Pulmonary artery endothelial cell (primary cell): ENCODE measurements at regions not wholly inside any gene's neighbourhood (a gene's known extent, or its start where the extent isn't known, plus 50 kb on each side); places are given as distances from the start of the nearest gene placed in this dataset.
"Not testable (repeated sequence)": the region's sequence is repeated elsewhere in the genome, so short reads cannot be mapped to it uniquely, and the experiment has no call there.

Experiments
- DNase-seq: peaks from one replicate; pipeline ENCODE4 v3.0.0-alpha.2; 2011; ENCODE audit warnings: low read depth, low spot score

- DNase-seq = not testable (repeated sequence)
Measured at GRCh38 chr17:71813861-71814260, 307.0 kb upstream of the SOX9 start.

- DNase-seq = no peak
Measured at GRCh38 chr17:71821511-71821910, 299.3 kb upstream of the SOX9 start.

- DNase-seq = no peak
Measured at GRCh38 chr17:71824671-71825070, 296.1 kb upstream of the SOX9 start.

GRCh38 chr17:71825687-71826086 lies 295.1 kb upstream of the SOX9 start:
- no peak for DNase-seq

- no peak for DNase-seq
Measured at GRCh38 chr17:71828182-71828596, 292.6 kb upstream of the SOX9 start.

- no peak for DNase-seq
Measured at GRCh38 chr17:71830866-71831265, 290.0 kb upstream of the SOX9 start.

GRCh38 chr17:71842986-71843385 lies 277.8 kb upstream of the SOX9 start:
- DNase-seq = no peak

GRCh38 chr17:71845337-71845736 lies 275.5 kb upstream of the SOX9 start:
- DNase-seq = no peak

GRCh38 chr17:71846561-71847110 lies 274.2 kb upstream of the SOX9 start:
- DNase-seq = no peak

- no peak for DNase-seq
Measured at GRCh38 chr17:71849783-71850768, 270.7 kb upstream of the SOX9 start.

GRCh38 chr17:71850812-71851211 lies 270.0 kb upstream of the SOX9 start:
- no peak for DNase-seq

- no peak for DNase-seq
Measured at GRCh38 chr17:71855010-71855409, 265.8 kb upstream of the SOX9 start.

GRCh38 chr17:71864755-71865154 lies 256.1 kb upstream of the SOX9 start:
- DNase-seq = no peak

GRCh38 chr17:71866095-71866494 lies 254.7 kb upstream of the SOX9 start:
- no peak for DNase-seq

GRCh38 chr17:71869293-71869692 lies 251.5 kb upstream of the SOX9 start:
- DNase-seq = no peak

- no peak for DNase-seq
Measured at GRCh38 chr17:71869841-71870545, 250.8 kb upstream of the SOX9 start.

- no peak for DNase-seq
Measured at GRCh38 chr17:71870546-71870862, 250.3 kb upstream of the SOX9 start.

- no peak for DNase-seq
Measured at GRCh38 chr17:71872843-71873485, 247.9 kb upstream of the SOX9 start.

- not testable (repeated sequence) for DNase-seq
Measured at GRCh38 chr17:71874773-71875172, 246.0 kb upstream of the SOX9 start.

GRCh38 chr17:71878271-71878670 lies 242.5 kb upstream of the SOX9 start:
- DNase-seq = no peak

GRCh38 chr17:71878998-71879397 lies 241.8 kb upstream of the SOX9 start:
- DNase-seq = no peak

- DNase-seq = no peak
Measured at GRCh38 chr17:71881041-71881440, 239.8 kb upstream of the SOX9 start.
